ENCODE measurements at regions not wholly inside any gene's neighbourhood (a gene's known extent, or its start where the extent isn't known, plus 50 kb on each side); places are given as distances from the start of the nearest gene placed in this dataset.

- DNase-seq: no peak
Measured at GRCh38 chr3:128569756-128570155, 76.8 kb upstream of the GATA2 start.

DNA sequence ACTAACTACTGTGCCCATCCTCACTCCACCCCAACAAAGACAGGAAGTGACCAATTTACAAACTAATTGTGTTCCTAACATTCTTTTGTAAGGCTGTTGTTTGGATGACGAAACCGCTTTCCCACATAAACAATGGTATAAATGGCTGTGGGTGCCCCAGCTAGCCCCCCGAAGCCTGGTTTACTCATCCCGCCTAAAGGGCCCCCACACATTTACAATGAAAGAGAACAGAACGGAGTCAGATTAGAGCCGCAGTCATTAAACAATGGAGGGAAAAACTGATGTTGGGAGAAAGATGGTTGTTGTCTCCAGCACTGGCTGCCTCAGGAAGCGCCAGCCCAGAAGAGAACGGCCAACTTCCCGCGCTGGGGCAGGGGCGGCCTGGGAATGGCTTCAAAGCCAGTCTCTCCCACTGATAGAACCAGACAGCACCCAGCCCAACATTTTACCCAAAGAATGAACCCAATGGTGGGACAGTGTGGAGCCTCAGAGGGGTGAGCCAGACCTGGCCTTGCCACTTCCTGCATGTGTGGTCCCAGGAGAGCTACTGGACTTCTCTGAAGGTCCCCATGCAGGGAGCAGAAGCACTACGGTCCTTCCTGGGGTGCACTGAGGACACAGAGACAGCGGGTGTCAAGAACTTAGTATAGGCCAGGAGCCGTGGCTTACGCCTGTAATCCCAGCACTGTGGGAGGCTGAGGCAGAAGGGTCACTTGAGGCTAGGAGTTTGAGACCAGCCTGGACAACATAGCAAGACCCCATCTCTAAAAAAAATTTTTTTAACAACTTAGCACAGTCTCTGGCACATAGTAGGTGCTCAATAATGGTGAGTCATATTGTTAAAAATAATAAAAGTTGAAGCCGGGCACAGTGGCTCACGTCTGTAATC, 75.8 kb upstream of the GATA2 start:
- no peak for DNase-seq

DNA sequence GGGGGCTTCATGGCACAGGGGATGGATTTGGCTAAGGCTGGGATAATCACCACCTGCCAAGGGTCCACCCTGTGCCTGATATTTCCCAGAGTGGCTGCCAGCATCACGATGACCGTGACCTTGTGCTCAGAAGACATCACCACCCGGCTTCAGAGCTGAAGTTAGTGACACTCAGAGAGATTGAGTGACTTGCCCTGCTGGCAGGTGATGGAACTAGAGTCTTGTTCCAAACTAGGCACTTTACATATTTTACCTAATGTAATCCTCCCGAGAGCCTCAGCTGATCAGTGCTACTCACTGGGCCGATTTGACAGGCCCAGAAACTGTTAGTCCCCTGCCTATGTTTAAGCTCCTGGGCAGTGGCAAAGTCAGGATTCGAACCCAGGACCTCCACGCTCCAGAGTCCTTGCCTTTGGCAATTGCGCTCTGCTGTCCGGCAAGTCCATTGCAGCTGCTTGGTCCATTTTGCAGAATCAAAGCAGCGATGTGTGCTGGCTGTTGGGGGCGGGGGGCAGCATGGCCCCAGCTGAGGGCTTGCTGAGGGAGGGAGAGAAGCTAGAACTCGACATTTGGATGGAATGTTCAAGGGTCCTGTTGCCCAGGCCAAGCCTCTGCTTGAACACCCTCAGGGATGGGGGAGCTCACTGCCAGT, 74.8 kb upstream of the GATA2 start:
- no peak for DNase-seq

GRCh38 chr3:128567141-128567540, 74.1 kb upstream of the GATA2 start:
- no peak for DNase-seq

DNA sequence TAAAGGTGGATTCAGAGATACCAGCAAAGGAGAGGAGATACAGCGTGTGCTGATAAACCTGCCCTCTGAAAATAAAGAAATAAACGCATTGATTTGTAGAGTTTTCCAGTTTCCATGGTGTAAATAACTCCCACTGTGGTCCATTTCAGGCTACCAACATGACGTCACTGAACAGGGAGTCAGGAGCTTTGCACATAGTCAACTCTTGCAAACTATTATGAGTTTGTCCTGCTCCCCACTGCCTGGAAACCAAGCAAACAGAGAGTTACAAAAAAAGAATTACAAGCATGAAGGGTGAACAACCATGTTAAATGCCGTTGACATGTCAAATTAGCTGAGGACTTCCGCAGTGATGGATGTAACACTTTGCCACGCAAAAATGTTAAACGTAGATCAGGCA, 70.4 kb upstream of the GATA2 start:
- DNase-seq: no peak

DNA sequence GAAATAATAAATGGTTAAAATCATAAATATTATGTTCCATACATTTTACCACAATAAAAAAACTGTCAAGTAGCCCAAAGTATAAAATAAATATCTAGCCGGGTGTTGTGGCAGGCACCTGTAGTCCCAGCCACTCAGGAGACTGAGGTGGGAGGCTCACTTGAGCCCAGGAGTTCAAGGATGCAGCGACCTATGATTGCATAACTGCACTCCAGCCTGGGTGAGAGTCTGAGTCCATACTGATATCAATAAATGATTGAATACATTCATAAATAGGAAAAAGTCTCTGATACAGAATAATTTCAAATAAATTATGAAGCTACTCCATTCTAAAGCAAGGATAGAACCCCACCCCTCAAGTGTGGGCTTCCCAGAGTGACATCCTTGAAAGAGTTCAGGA, 68.5 kb upstream of the GATA2 start:
- DNase-seq: no peak

DNA sequence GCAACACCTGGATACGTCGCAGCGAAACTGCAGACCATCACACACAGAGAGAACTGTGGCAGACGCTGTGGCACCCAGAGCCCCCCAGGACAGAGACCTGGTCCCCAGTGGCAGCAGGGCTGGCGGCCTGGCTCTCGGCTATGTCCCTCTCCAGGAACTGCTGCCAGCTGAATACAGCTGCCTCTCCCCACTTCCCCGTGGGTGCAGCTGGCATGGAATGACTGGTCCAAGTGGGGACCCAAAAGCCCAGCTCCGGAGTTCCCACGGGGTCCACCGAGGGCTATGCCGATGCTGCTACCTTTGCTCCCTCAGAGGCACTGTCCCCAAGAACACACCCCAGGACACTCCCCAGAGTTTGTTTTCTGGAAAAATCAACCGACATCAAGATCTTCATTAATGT, 67.8 kb upstream of the GATA2 start:
- DNase-seq: no peak

DNA sequence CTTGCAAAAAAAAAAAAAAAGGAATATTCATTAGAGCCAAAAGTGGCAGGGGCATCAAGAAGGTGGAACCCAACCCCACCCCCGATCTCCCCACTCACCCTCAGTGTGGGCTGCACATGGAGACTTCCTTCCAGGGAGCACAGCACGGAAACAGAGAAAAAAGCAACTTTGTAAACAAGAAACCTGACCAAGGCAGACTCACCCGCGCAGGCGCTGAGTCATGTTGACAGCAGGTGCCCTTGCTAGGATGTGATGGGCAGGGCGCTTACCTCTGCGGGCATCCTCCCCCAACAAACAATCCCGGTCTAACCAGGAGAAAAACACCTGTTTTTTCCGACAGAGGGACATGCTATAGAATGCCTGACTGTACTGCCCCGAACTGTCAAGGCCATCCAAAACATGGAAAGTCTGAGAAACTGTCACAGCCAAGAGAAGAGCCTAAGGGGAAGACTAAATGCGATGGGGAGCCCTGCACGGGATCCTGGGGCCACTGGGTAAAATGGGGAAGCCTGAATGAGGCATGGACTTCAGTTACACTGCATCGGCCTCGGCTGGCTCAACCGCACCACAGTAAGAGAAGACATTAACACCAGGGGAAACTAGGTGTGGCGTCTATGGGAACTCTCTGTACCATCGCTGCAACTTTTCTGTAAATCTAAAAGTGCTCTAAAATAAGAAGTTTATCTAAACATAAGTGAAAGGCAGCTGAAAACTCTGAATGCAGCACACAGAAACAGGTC, 66.7 kb upstream of the GATA2 start:
- peak; percentile 11 for DNase-seq

GRCh38 chr3:128557531-128558280, 64.7 kb upstream of the GATA2 start:
- no peak for DNase-seq

GRCh38 chr3:128556907-128557306, 63.9 kb upstream of the GATA2 start:
- DNase-seq: no peak

DNA sequence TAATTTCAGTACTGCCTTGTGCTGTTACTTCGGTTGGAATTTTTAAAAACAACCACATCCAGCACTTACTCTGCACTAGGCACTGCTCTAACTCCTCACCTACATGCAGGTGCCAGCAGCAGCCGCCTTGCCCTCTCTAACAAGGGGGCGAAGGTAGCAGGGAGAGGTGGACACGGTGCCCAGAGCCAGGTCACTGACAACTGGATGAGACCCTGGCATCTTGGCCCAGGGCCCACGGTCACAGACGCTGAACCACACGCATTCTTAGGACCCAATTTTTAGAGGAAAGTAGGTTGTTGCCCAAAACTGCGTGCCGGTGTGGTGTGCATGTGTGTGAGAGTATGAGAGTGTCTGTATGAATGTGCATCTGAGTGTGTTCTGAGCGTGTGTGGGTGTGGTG, 63.4 kb upstream of the GATA2 start:
- no peak for DNase-seq

DNA sequence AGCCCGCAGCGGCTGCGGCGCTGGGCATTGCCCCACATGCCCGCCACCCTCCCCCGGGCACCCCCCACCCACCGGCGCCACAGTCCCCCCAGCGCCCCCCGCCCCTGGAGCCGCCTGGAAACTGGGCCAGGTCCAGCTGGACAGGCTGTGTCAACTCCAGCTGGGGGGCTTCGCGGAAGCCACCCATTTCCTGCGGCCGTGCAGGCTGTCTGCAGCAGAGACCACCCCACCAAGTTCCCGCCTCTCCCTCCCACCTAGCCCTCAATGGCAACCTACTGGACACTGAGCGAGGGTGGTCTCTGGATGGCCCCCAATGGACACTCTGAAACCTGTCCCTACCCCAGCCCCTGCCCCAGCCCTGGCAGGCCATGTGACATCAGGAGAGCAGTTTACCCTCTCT, 62.8 kb upstream of the GATA2 start:
- no peak for DNase-seq

DNA sequence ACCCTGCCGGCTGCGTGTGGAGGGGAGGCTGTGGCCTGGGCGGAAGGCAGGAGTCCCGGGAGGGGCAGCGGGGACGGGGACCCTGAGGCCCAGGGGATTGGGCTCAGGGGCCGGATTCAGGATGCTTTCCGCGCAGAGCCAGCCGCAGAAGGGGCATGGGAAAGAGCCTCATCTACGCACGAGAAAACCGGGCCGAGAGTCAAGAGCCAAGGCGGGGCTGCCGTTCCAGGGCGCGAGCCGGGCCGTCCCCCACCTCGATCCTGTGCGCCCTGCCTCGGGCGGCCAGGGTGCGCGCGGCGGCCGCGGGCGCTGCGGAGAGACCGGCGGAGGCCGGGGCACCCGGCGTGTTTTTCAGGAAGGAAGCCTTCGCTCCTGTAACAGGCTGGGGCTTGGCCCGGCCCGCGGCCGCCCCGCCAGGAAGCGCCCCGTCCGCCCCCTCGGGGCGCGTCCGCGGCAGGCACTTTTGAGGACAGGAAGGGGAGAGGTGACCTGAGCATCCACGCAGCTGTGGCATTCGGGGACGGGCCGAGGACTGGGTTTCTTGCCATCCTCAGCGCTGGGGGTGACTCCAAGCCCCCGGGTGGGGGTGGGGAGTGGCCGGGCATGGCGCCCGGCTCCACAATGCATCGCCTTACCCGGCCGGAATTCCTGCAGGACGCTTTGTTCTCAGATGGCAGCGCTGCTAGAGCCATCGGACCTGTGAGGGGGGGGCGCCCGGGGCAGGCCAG, 62.3 kb upstream of the GATA2 start:
- DNase-seq: no peak

- DNase-seq: no peak
Measured at GRCh38 chr3:128554465-128555097, 61.6 kb upstream of the GATA2 start.

GRCh38 chr3:128554100-128554464, 61.1 kb upstream of the GATA2 start:
- DNase-seq: no peak

- no peak for DNase-seq
Measured at GRCh38 chr3:128553560-128553959, 60.6 kb upstream of the GATA2 start.

GRCh38 chr3:128551867-128552266, 58.9 kb upstream of the GATA2 start:
- no peak for DNase-seq

DNA sequence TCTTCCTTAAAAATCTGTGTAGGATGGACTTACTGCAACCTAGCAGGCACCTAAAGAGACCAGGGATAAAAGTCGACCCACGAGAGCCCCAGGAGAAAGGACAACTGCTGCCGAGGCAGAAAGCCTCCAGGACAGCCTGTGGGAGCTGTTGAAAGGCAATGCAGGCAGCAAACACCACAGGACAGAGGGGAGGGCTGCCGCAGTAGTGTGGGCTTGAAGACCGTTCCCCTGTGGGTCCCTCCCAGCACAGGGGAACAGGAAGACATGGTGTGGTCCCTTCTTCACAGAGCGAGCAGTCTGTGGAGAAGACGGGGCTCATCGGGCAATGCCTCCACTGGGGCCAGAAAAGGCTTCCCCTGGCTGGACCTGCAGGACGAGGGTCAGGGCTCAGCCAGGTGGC, 58.5 kb upstream of the GATA2 start:
- DNase-seq: no peak

- no peak for DNase-seq
Measured at GRCh38 chr3:128550471-128551126, 57.6 kb upstream of the GATA2 start.

GRCh38 chr3:128550113-128550440, 57.1 kb upstream of the GATA2 start:
- no peak for DNase-seq

- no peak for DNase-seq
Measured at GRCh38 chr3:128549283-128550112, 56.5 kb upstream of the GATA2 start.

Measured in stimulated activated CD4-positive, alpha-beta T cell treated with anti-CD3 and anti-CD28 coated beads, Interleukin-4, amount 100 ng/mL, for 1 hour (primary cell).